ENCODE measurements at regions not wholly inside any gene's neighbourhood (a gene's known extent, or its start where the extent isn't known, plus 50 kb on each side); places are given as distances from the start of the nearest gene placed in this dataset.

GRCh38 chr18:37659906-37660305 is 94.3 kb upstream of the CELF4 start:
- intact Hi-C loops (cut with DNase I, micrococcal nuclease): loop anchor here in 1 of 2 experiments (5.0 kb wide), 1 partner anchor 42 kb away; no protein-coding TSS in a partner anchor
- ChIA-PET POLR2A (no interaction called here), CTCF (no interaction called here)
- no peak for DNase-seq
- Mint-ChIP-seq H3K36me3 (ENCODE audit: low read depth) (no peaks in the 10 kb centered on the region), H3K27me3 (no peaks in the 10 kb centered on the region), H3K4me1 (no peaks in the 10 kb centered on the region), H3K4me3 (no peak overlapping the region), H3K9me3 (ENCODE audit: low read depth) (no peaks in the 10 kb centered on the region), H3K27ac (no peak overlapping the region)
- ATAC-seq: no peak

DNA sequence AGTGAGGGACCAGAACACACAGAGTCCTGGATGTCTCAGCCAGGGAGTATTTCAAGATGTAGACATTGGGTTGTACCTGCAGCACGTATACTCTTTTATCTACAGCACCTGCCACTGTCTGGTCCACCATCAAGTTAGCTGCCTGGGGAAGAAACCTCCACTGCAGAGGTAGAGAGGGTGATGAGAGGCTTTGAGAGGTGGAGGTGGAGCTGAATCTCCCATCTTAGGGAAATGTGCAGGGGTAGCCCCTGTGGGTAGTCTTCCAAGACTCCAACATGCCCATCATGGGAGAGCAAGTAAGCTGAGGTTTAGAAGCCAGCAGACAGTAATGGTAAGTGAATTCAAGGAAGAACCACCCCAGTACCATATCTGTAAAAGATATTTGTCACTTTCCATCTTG is 93.3 kb upstream of the CELF4 start:
- intact Hi-C loops (cut with DNase I, micrococcal nuclease): no loop called here
- Mint-ChIP-seq H3K27ac (no peak overlapping the region), H3K4me3 (no peak overlapping the region), H3K36me3 (ENCODE audit: low read depth) (no peaks in the 10 kb centered on the region), H3K4me1 (no peaks in the 10 kb centered on the region), H3K9me3 (ENCODE audit: low read depth) (no peaks in the 10 kb centered on the region), H3K27me3 (no peaks in the 10 kb centered on the region)
- DNase-seq (no peak), ATAC-seq (no peak)
- CTCF ChIA-PET: interaction anchor here (0.7 kb wide), 1 partner anchor 76 kb away, joined by 3 read pairs; no protein-coding TSS in a partner anchor
- POLR2A ChIA-PET: no interaction called here

- CTCF ChIA-PET: no interaction called here
- DNase-seq (no peak), ATAC-seq (no peak)
These were observed 91.9 kb upstream of the CELF4 start for GRCh38 chr18:37657493-37657892.

GRCh38 chr18:37654731-37655369 is 89.3 kb upstream of the CELF4 start:
- intact Hi-C loops (cut with DNase I, micrococcal nuclease): no loop called here
- Mint-ChIP-seq H3K9me3 (ENCODE audit: low read depth) (no peaks in the 10 kb centered on the region), H3K4me1 (no peaks in the 10 kb centered on the region), H3K27me3 (no peaks in the 10 kb centered on the region), H3K27ac (no peak overlapping the region), H3K4me3 (no peak overlapping the region), H3K36me3 (ENCODE audit: low read depth) (no peaks in the 10 kb centered on the region)
- POLR2A ChIA-PET: no interaction called here
- CTCF ChIA-PET: interaction anchor here (0.8 kb wide), 1 partner anchor 36 kb away, joined by 3 read pairs; no protein-coding TSS in a partner anchor
- no peak for ATAC-seq
- DNase-seq: no peak

More at GRCh38 chr18:37657493-37657892, 91.9 kb upstream of the CELF4 start:
- no peak overlapping the region for H3K27ac Mint-ChIP-seq
- no peaks in the 10 kb centered on the region for H3K9me3 Mint-ChIP-seq (ENCODE audit: low read depth)
- no peak overlapping the region for H3K4me3 Mint-ChIP-seq
- H3K4me1 Mint-ChIP-seq: no peaks in the 10 kb centered on the region
- intact Hi-C loops (cut with DNase I, micrococcal nuclease): no loop called here
- no peaks in the 10 kb centered on the region for H3K36me3 Mint-ChIP-seq (ENCODE audit: low read depth)
- no peaks in the 10 kb centered on the region for H3K27me3 Mint-ChIP-seq
- POLR2A ChIA-PET: no interaction called here

DNA sequence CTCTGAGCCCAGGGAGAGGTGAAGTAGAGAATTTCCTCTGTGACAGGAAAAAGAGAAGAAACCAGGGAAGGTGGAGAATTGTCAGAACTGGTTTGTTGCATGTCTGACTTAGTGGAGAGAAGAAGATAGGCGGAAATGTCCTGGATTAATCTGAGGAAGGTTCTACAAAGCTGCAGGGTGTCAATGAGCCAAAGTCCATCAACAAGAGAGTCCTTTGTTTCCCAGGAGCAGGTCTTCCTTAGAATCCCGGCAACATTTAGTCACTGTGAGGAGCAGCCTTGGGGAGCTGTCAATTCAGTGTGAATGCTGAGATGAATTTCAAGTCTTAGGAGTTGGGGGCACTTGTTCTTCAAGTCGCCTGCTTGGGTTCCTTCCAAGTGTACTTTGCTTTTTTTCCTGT is 88.4 kb upstream of the CELF4 start:
- no peak overlapping the region for H3K27ac Mint-ChIP-seq
- ChIA-PET CTCF (interaction anchor here (0.8 kb wide), 1 partner anchor 36 kb away, joined by 3 read pairs; no protein-coding TSS in a partner anchor), POLR2A (no interaction called here)
- peaks cover 2% of the 10 kb centered on the region for H3K9me3 Mint-ChIP-seq (ENCODE audit: low read depth)
- intact Hi-C loops (cut with DNase I, micrococcal nuclease): no loop called here
- DNase-seq (no peak), ATAC-seq (no peak)
- no peaks in the 10 kb centered on the region for H3K27me3 Mint-ChIP-seq
- no peaks in the 10 kb centered on the region for H3K4me1 Mint-ChIP-seq
- H3K4me3 Mint-ChIP-seq: no peak overlapping the region
- H3K36me3 Mint-ChIP-seq (ENCODE audit: low read depth): no peaks in the 10 kb centered on the region

GRCh38 chr18:37653618-37654017 is 88.0 kb upstream of the CELF4 start:
- ATAC-seq: no peak
- POLR2A ChIA-PET: no interaction called here
- H3K36me3 Mint-ChIP-seq (ENCODE audit: low read depth): no peaks in the 10 kb centered on the region
- H3K27me3 Mint-ChIP-seq: no peaks in the 10 kb centered on the region
- DNase-seq: no peak
- intact Hi-C loops (cut with DNase I, micrococcal nuclease): no loop called here
- CTCF ChIA-PET: no interaction called here
- peaks cover 2% of the 10 kb centered on the region for H3K9me3 Mint-ChIP-seq (ENCODE audit: low read depth)
- no peaks in the 10 kb centered on the region for H3K4me1 Mint-ChIP-seq
- no peak overlapping the region for H3K27ac Mint-ChIP-seq
- H3K4me3 Mint-ChIP-seq: no peak overlapping the region

DNA sequence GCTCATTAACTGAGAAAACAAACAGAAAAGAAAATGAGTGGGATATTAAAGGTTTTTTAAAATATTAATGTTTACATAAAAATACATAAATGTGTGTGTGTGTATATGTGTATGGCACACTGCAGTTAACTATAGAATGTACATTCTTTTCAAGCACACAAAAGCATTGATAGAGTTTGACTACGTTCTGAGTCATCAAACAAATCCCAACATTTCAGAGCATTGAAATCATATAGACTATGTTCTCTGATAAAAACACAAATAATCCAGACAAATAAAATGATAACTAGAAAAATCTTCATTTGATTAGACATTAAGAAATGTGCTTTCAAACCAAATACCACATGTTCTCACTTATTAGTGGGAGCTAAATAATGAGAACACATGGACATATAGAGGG is 84.3 kb upstream of the CELF4 start:
- Mint-ChIP-seq H3K4me1 (no peaks in the 10 kb centered on the region), H3K27me3 (no peaks in the 10 kb centered on the region), H3K36me3 (ENCODE audit: low read depth) (no peaks in the 10 kb centered on the region), H3K4me3 (no peak overlapping the region), H3K9me3 (ENCODE audit: low read depth) (peaks cover 6% of the 10 kb centered on the region), H3K27ac (no peak overlapping the region)
- intact Hi-C loops (cut with DNase I, micrococcal nuclease): no loop called here
- POLR2A ChIA-PET: no interaction called here
- no peak for ATAC-seq
- DNase-seq: no peak
- CTCF ChIA-PET: no interaction called here

- H3K27ac Mint-ChIP-seq: no peak overlapping the region
- ATAC-seq (no peak), DNase-seq (no peak)
- POLR2A ChIA-PET: no interaction called here
- H3K36me3 Mint-ChIP-seq (ENCODE audit: low read depth): no peaks in the 10 kb centered on the region
- peaks cover 7% of the 10 kb centered on the region for H3K9me3 Mint-ChIP-seq (ENCODE audit: low read depth)
- H3K4me1 Mint-ChIP-seq: no peaks in the 10 kb centered on the region
- no peaks in the 10 kb centered on the region for H3K27me3 Mint-ChIP-seq
- no peak overlapping the region for H3K4me3 Mint-ChIP-seq
- intact Hi-C loops (cut with DNase I, micrococcal nuclease): no loop called here
- CTCF ChIA-PET: no interaction called here
These were observed 83.8 kb upstream of the CELF4 start for GRCh38 chr18:37649416-37649815.

DNA sequence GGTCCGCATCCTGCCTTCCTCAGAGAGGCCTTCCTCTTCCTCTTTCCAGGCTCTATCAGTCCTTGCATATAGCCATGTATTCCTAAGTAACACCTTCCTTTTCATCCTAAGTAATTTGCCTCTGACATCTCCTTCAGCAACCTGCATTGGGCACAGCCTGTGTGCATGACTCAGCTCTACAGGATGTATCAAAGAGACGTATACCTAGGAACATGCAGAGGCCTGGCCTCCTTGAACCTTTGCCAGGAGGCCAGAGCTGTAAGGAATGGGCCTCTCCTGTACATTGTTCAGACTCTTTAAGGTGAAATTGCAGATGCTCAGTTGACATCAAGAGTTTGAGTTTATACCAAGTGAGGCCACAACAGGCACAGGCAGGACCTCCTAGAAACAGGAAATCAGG is 76.0 kb upstream of the CELF4 start:
- intact Hi-C loops (cut with DNase I, micrococcal nuclease): no loop called here
- no peaks in the 10 kb centered on the region for H3K36me3 Mint-ChIP-seq (ENCODE audit: low read depth)
- DNase-seq (no peak), ATAC-seq (no peak)
- CTCF ChIA-PET: no interaction called here
- POLR2A ChIA-PET: no interaction called here
- no peaks in the 10 kb centered on the region for H3K27me3 Mint-ChIP-seq
- H3K27ac Mint-ChIP-seq: no peak overlapping the region
- no peaks in the 10 kb centered on the region for H3K4me1 Mint-ChIP-seq
- H3K9me3 Mint-ChIP-seq (ENCODE audit: low read depth): peaks cover 11% of the 10 kb centered on the region
- no peak overlapping the region for H3K4me3 Mint-ChIP-seq

DNA sequence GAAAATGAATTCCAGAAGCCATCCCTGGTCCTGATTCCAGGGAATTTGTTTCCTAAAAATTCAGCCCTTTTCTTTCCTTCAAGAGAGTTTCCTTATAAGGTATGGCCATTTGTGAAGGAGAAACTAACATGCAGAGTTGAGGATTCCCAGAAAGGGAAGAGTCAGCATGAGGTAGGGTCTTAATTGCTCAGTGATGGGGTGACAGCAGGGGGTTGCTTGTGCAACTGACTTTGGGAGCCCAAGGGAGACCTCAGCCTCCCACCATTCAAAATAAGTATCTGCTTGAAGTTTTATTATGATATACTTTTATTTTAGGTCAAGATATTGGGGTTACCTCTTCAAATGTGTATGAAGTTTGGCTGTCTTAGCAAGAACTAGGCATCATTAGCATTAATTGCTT is 74.9 kb upstream of the CELF4 start:
- H3K9me3 Mint-ChIP-seq (ENCODE audit: low read depth): peaks cover 11% of the 10 kb centered on the region
- no peaks in the 10 kb centered on the region for H3K4me1 Mint-ChIP-seq
- H3K27me3 Mint-ChIP-seq: no peaks in the 10 kb centered on the region
- ChIA-PET CTCF (no interaction called here), POLR2A (no interaction called here)
- no peaks in the 10 kb centered on the region for H3K36me3 Mint-ChIP-seq (ENCODE audit: low read depth)
- H3K27ac Mint-ChIP-seq: no peak overlapping the region
- H3K4me3 Mint-ChIP-seq: no peak overlapping the region
- ATAC-seq: no peak
- DNase-seq: no peak
- intact Hi-C loops (cut with DNase I, micrococcal nuclease): no loop called here

- CTCF ChIA-PET: no interaction called here
- no peaks in the 10 kb centered on the region for H3K27me3 Mint-ChIP-seq
- no peak overlapping the region for H3K4me3 Mint-ChIP-seq
- no peak overlapping the region for H3K27ac Mint-ChIP-seq
- H3K4me1 Mint-ChIP-seq: no peaks in the 10 kb centered on the region
- DNase-seq (no peak), ATAC-seq (no peak)
- intact Hi-C loops (cut with DNase I, micrococcal nuclease): no loop called here
- peaks cover 9% of the 10 kb centered on the region for H3K9me3 Mint-ChIP-seq (ENCODE audit: low read depth)
- POLR2A ChIA-PET: no interaction called here
- no peaks in the 10 kb centered on the region for H3K36me3 Mint-ChIP-seq (ENCODE audit: low read depth)
These were observed 74.2 kb upstream of the CELF4 start for GRCh38 chr18:37639846-37640245.

DNA sequence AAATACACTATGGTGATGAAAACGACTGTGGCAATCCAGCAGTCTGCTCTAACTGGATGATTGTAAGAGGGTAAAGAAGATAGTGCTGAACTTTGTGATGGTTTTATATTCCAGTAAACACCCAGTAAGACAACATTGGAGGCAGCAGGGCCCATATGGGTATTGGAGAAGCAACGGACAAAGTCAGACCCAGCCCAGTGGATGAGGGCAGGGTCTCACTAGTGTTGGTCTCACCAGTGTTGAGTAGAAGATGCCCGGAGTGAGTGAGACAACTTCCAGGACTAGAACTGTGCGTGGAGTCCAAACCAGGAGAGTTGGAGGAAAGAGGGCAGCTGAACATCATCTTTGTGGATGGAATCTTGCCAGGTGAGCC is 71.9 kb upstream of the CELF4 start:
- Mint-ChIP-seq H3K9me3 (ENCODE audit: low read depth) (no peaks in the 10 kb centered on the region), H3K27me3 (no peaks in the 10 kb centered on the region), H3K36me3 (ENCODE audit: low read depth) (no peaks in the 10 kb centered on the region), H3K27ac (no peak overlapping the region), H3K4me3 (no peak overlapping the region), H3K4me1 (no peaks in the 10 kb centered on the region)
- DNase-seq (no peak), ATAC-seq (no peak)
- ChIA-PET POLR2A (no interaction called here), CTCF (no interaction called here)
- intact Hi-C loops (cut with DNase I, micrococcal nuclease): no loop called here

Data from activated CD4-positive, alpha-beta T cell treated with anti-CD3 and anti-CD28 coated beads for 36 hours (primary cell).